C4-2B (cell line): ENCODE measurements at regions not wholly inside any gene's neighbourhood (a gene's known extent, or its start where the extent isn't known, plus 50 kb on each side); places are given as distances from the start of the nearest gene placed in this dataset.

Experiments
- H3K27ac ChIP-seq: fragments of 450-650 bp; 2 replicates; pipeline ENCODE4 v1.5.1; 2017
- CTCF ChIP-seq: fragments of 450-650 bp; conservative IDR thresholded peaks from 2 replicates; pipeline ENCODE4 v1.5.1; 2017; ENCODE audit warnings: mild to moderate bottlenecking
- ZFX ChIP-seq: fragments of 450-650 bp; IDR thresholded peaks from 2 replicates; pipeline ENCODE4 v1.6.1; 2017

GRCh38 chr7:19480383-19480782, 228.5 kb downstream of the POLR1F start:
- TF ChIP-seq CTCF: no peak
- TF ChIP-seq ZFX: no peak
- no peak overlapping the region for H3K27ac ChIP-seq

GRCh38 chr7:19470031-19470430, 238.8 kb downstream of the POLR1F start:
- TF ChIP-seq ZFX (no peak), CTCF (no peak)
- H3K27ac ChIP-seq: no peak overlapping the region

- TF ChIP-seq CTCF (no peak), ZFX (no peak)
- no peak overlapping the region for H3K27ac ChIP-seq
Observed at GRCh38 chr7:19465861-19466260, 243.0 kb downstream of the POLR1F start.

GRCh38 chr7:19464751-19465150, 244.1 kb downstream of the POLR1F start:
- TF ChIP-seq CTCF: no peak
- no peak for TF ChIP-seq ZFX

GRCh38 chr7:19464241-19464640, 244.6 kb downstream of the POLR1F start:
- TF ChIP-seq CTCF (no peak), ZFX (no peak)
- no peak overlapping the region for H3K27ac ChIP-seq

More at GRCh38 chr7:19464751-19465150, 244.1 kb downstream of the POLR1F start:
- no peak overlapping the region for H3K27ac ChIP-seq

GRCh38 chr7:19463581-19463980, 245.3 kb downstream of the POLR1F start:
- TF ChIP-seq ZFX (no peak), CTCF (no peak)
- H3K27ac ChIP-seq: no peak overlapping the region

- TF ChIP-seq CTCF: no peak
- TF ChIP-seq ZFX: no peak
- H3K27ac ChIP-seq: no peak overlapping the region
Observed at GRCh38 chr7:19455623-19456022, 253.2 kb downstream of the POLR1F start.
